DMS53 treated with DMSO at 0.1 percent for 48 hours (cell line): ENCODE measurements at regions not wholly inside any gene's neighbourhood (a gene's known extent, or its start where the extent isn't known, plus 50 kb on each side); places are given as distances from the start of the nearest gene placed in this dataset.

ENCODE experiments used
- DNase-seq: peaks from one replicate; lab custom pipeline; 2025; ENCODE audit not compliant: unreplicated experiment; lab: John Stamatoyannopoulos, UW

GRCh38 chr10:78771808-78772455, 296.8 kb upstream of the ZMIZ1 start:
- DNase-seq = no peak

- no peak for DNase-seq
Observed at GRCh38 chr10:78772486-78772885, 296.3 kb upstream of the ZMIZ1 start.

GRCh38 chr10:78772986-78773530, 295.7 kb upstream of the ZMIZ1 start:
- DNase-seq = no peak

- no peak for DNase-seq
Observed at GRCh38 chr10:78774614-78774998, 294.2 kb upstream of the ZMIZ1 start.

- DNase-seq = peak; percentile 98
Observed at GRCh38 chr10:78774999-78775711, 293.6 kb upstream of the ZMIZ1 start.

DNA sequence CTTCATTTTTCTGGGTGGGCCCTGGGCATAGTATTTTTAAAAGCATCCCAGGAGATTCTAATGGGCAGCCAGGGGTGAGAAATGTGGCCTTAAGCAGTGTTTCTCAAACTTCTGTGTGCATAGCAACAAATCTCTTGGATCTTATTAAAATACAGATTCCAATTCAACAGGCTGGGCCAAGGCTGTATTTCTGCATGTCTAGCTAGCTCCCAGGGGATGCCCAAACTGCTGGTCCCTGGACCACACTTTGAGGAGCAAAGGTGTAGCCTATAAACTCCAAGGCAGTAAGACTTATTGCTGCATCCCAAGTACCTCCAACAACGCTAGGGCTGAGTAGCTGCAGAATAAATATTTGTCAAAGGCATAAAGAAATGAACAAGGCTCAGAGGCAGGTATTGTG, 292.9 kb upstream of the ZMIZ1 start:
- DNase-seq = no peak

DNA sequence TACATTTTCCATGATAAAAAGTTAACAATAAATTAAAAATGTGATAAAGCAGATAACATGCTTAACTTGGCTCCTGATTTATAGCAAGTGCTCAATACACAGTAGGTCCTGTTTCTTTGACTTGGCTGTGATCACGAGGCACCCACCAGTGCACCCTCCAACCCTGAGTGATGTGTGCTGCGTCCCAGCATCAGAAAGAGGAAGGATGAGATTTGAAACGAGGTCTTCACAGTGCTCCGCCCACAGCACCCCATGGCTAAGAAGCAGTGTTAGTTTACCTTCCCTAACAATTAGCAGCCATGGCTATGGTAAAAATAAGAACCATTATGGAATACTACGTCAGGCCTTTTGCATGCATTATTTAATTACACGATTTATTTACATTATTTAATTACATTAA, 292.0 kb upstream of the ZMIZ1 start:
- no peak for DNase-seq

DNA sequence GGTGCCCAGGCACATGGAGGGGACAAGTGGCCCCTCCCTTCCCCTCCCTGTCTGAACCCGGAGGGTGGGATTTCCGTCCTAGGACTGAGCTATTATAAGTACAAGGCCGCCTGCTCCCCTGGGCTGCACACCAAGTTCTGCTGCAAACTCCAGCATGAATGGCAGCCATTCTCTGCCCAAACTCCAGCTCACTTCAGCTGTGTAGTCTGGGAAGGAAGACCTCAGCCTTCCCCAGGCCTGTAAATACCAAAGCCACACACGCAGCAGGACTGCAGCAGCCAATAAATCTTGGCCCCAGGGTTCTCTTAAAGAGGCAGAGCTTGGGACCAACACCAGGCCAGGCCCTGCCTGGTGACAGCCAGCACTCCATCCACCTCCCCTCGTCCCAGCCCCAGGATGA, 291.3 kb upstream of the ZMIZ1 start:
- DNase-seq = no peak

DNA sequence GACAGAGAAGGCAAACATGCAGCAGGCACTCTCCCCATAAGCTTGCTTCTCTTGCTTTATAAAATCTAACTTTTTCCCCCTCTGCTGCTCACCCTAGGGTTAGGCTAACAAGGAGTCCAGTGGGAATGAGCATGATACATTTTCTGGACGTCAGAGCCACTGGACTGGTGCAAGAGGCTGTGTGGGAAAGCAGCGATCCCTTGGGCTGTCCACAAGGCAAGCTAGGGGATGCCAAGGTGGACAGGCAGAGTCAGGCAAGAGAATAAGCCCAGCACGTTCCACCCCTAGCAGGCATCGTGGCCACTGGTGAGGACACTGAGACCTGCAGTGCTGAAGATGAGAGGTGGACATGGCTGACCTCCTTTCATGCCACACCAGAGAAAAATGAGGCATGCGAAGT, 290.9 kb upstream of the ZMIZ1 start:
- no peak for DNase-seq

DNA sequence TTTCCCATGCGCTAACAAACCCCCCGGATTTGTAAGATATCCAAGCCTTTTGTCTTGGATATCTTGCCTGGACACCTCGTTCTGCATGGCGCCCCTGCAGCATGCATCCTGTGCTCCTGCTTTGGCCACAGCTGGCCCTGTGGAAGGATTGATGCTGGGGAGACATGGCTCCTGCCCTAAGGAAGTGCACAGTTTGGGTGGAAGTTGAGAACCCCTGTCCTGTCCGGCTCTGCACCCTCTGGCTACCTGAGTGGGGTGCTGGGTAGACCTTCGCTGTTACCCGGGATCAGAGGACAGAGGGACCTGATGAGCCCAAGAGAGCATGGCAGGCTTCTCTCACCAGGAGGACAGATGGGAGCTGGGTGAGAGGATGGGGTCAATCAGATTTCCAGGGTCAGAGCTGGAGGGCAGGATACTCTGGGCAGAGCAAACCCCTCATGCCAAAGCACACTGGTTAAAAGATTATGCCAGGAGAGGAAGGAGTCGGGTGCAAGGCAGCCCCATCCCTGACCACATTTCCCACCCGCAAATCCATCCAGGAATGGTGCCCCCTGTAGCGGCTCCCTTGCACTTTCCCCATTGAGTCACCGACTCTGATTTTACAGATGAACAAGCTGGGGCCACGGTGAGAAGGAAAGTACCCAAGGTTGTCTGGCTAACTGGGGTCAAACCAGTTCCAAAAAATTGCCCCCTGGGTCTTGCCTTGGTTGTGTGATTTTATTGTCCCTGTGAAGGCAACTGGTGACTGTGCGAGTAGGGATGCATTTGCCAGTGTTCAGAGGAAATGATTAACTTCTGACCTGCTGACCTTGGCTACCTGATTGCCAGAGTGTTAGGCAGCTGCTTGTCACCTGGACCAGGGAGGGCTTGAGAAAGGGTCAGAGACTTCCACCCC, 290.1 kb upstream of the ZMIZ1 start:
- DNase-seq = peak; percentile 73

- DNase-seq = no peak
Observed at GRCh38 chr10:78779339-78779955, 289.3 kb upstream of the ZMIZ1 start.

DNA sequence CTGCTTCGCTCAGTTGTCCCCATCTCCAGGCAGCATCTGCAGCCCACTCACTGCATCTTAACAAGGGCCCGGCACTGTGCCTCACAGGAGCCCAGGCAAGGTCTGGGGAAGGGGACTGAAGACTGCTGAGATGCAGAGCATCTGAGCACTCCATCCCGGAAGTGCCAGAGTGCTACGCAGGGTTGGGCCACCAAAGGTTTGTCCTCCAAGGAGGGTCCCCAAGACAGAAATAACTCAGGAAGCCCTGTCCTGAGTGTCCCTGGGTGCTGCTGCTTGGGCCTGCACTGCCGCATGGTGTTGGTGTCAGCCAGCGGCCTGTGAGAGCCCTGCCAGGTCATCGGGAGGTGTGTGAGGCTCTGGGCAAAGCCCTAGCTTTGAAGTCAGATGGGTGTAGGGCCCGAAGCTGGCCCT, 288.2 kb upstream of the ZMIZ1 start:
- DNase-seq = no peak

- DNase-seq = no peak
Observed at GRCh38 chr10:78781251-78781913, 287.4 kb upstream of the ZMIZ1 start.

DNA sequence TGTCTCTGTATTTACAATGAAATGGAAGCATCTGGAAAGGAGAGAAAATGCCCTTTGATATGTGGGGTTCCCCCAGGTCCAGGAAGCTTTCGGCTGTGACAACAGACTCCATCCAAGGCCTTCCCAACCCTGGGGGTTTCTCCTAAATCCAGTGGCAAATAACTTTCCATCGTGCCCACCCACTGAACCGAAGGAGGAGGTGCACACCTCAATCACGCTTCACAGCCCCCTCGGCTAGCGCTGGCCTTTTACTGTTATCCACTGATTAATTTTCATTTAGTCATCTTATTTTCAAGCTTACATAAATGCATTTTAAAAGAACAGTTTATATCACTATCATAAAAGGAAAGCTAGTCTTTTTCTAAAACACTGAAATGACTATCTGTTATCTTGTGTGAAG, 286.8 kb upstream of the ZMIZ1 start:
- DNase-seq = no peak

DNA sequence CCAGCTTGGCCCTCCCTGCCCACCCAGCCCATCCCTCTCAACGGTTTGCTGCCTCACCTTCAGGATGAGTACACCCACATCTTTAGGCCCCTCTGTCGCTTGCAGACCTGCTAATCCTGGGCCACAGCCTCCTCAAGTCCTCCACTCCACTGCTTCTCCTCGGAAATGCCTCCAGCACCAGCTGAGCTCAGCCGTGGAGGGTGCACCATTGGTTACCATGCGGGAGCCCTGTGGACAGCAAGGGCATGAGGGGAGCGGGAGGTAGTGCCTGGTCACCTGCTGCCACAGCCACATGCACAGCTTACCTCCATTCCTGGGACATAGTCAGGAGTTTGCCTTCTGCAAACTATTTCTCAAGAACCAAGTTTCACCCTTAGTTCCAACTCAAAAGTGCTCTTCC, 286.3 kb upstream of the ZMIZ1 start:
- no peak for DNase-seq

DNA sequence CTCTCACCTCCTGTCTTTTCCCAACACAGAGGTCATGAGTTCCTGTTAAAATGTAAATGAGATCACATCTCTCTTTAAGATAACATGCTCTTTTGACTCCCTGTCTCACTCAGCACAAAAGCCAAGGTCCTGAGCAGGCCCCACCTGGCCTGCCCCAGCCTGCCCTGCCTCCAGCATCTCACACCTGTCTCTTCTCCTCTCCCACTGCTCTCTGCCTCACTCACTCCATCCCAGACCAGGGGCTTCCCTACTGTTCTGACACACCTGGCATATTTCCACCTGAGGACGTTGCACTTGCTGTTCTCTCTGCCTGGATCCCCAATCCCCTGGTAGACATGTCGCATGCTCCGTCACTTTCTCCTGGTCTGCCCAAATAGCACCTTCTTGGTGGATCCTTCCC, 285.0 kb upstream of the ZMIZ1 start:
- no peak for DNase-seq

DNA sequence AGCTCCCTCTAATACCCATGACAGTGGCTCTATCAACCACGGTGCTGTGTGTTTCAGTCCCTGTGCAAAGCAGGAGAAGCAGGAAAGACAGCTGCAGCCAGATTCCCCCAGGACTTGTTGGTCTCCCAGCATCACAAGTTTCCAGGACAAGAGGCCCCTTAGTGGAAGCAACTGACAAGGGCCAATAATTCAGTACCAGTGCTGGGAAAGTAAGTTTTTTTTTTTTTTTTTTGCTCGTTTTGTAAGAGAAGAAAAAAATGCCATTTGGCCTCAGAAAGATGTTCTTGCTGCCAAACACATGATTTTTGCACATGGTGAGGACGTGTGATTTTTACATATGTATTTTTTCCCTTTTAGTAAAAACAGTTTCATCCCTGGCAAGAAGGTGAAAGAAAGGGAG, 284.2 kb upstream of the ZMIZ1 start:
- DNase-seq = no peak

- DNase-seq = no peak
Observed at GRCh38 chr10:78785066-78785465, 283.7 kb upstream of the ZMIZ1 start.

GRCh38 chr10:78785991-78786390, 282.8 kb upstream of the ZMIZ1 start:
- DNase-seq = no peak

DNA sequence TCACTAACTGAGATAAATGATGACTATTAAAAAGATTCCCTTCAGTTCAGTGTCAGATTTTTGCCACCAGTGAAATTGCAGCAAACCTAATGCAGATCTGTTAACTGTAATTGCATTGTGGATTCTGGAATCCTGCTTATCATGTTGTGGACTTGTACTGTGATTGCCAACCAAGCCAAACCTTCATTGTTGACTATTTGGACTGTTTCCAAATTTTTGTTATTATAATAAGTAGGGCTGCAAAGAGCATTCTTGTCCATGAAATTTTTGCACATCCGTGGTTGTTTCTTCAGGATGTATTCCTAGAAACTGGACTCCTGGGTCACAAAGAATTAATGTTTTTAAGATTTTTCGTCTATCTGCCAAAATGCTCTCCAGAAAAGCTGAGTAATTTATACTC, 281.6 kb upstream of the ZMIZ1 start:
- DNase-seq = peak; percentile 8
